Body of pancreas (tissue), 4 donors: ENCODE measurements at regions not wholly inside any gene's neighbourhood (a gene's known extent, or its start where the extent isn't known, plus 50 kb on each side); places are given as distances from the start of the nearest gene placed in this dataset.

ENCODE experiments used
- POLR2A ChIP-seq, 3 donors: fragments of 450-650 bp; IDR thresholded peaks; one replicate each; pipeline ENCODE4 v1.6.1; 2016; ENCODE audit warnings: antibody characterized with exemption in 3 of 3, mild to moderate bottlenecking in 2 of 3
- TF ChIP-seq, protein P1 (sequence below), 7 experiments: fragments of 450-650 bp in 4 of 7; fragments of 200-600 bp in 3 of 7; sonication (generic) in 3 of 7; IDR thresholded peaks; one replicate each; pipeline ENCODE4 v1.5.1; 2016 to 2019; ENCODE audit warnings: antibody characterized with exemption in 7 of 7

DNA sequence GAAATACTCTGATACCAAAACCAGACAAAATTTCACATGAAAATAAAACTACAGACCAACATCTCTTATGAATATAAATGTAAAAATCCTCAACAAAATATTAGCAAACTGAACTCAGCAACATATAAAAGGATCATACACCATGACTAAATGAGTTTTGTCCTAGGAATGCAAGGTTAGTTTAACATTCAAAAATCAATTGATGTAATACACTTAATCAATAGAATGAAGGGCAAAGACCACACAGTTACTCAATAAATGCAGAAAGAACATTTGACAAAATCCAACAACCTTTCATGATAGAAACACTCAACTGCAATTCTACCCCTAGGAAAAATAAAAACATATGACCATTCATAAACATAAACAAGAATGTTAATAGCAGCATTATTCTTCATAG, 50.2 kb upstream of the DCTD start:
- TF ChIP-seq, protein P1, sequence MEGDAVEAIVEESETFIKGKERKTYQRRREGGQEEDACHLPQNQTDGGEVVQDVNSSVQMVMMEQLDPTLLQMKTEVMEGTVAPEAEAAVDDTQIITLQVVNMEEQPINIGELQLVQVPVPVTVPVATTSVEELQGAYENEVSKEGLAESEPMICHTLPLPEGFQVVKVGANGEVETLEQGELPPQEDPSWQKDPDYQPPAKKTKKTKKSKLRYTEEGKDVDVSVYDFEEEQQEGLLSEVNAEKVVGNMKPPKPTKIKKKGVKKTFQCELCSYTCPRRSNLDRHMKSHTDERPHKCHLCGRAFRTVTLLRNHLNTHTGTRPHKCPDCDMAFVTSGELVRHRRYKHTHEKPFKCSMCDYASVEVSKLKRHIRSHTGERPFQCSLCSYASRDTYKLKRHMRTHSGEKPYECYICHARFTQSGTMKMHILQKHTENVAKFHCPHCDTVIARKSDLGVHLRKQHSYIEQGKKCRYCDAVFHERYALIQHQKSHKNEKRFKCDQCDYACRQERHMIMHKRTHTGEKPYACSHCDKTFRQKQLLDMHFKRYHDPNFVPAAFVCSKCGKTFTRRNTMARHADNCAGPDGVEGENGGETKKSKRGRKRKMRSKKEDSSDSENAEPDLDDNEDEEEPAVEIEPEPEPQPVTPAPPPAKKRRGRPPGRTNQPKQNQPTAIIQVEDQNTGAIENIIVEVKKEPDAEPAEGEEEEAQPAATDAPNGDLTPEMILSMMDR (IDR thresholded peaks at IDR 0.05): no peak
- no peak for TF ChIP-seq POLR2A (IDR thresholded peaks at IDR 0.05)
